MM.1S (cell line): ENCODE measurements at regions not wholly inside any gene's neighbourhood (a gene's known extent, or its start where the extent isn't known, plus 50 kb on each side); places are given as distances from the start of the nearest gene placed in this dataset.

Source experiments
- DNase-seq: peaks from one replicate; pipeline ENCODE4 v3.0.0-alpha.2; 2015
- H2AFZ ChIP-seq: fragments of 300-600 bp; sonication (generic); 2 replicates; pipeline ENCODE4 v1.6.0; 2016; ENCODE audit warnings: antibody characterized with exemption, low read length
- H3F3A ChIP-seq: fragments of 300-600 bp; sonication (generic); 2 replicates; pipeline ENCODE4 v1.6.1; 2016; ENCODE audit warnings: mild to moderate bottlenecking, antibody characterized with exemption, low read length, moderate library complexity, mixed read lengths; ENCODE audit not compliant: insufficient read depth
- H3K27ac ChIP-seq: fragments of 300-600 bp; sonication (generic); 2 replicates; pipeline ENCODE4 v1.5.1; 2016; ENCODE audit warnings: mild to moderate bottlenecking, low read length
- H3K27me3 ChIP-seq: fragments of 300-600 bp; sonication (generic); replicated peaks from 2 replicates; pipeline ENCODE4 v1.6.0; 2016; ENCODE audit warnings: low read length; ENCODE audit not compliant: insufficient read depth
- H3K36me3 ChIP-seq: fragments of 300-600 bp; sonication (generic); replicated peaks from 2 replicates; pipeline ENCODE4 v1.6.1; 2016; ENCODE audit warnings: mild to moderate bottlenecking, low read length, mixed read lengths; ENCODE audit not compliant: insufficient read depth
- H3K4me1 ChIP-seq: fragments of 300-600 bp; sonication (generic); 2 replicates; pipeline ENCODE4 v1.6.1; 2016; ENCODE audit warnings: low read length, mixed read lengths
- H3K4me2 ChIP-seq: fragments of 300-600 bp; sonication (generic); 2 replicates; pipeline ENCODE4 v1.6.0; 2016; ENCODE audit warnings: low read depth, low read length
- H3K4me3 ChIP-seq: fragments of 300-600 bp; sonication (generic); 2 replicates; pipeline ENCODE4 v1.5.1; 2016; ENCODE audit warnings: low read length, mixed read lengths
- H3K79me2 ChIP-seq: fragments of 300-600 bp; sonication (generic); 2 replicates; pipeline ENCODE4 v1.6.1; 2016; ENCODE audit warnings: mixed run types, low read length, mixed read lengths
- H3K9ac ChIP-seq: fragments of 300-600 bp; sonication (generic); 2 replicates; pipeline ENCODE4 v1.6.1; 2016; ENCODE audit warnings: low read length, mixed read lengths
- H3K9me2 ChIP-seq: fragments of 300-600 bp; sonication (generic); replicated peaks from 2 replicates; pipeline ENCODE4 v1.6.1; 2016; ENCODE audit warnings: mild to moderate bottlenecking, low read length, mixed read lengths; ENCODE audit not compliant: insufficient read depth
- H3K9me3 ChIP-seq: fragments of 300-600 bp; sonication (generic); replicated peaks from 2 replicates; pipeline ENCODE4 v1.6.1; 2016; ENCODE audit warnings: mild to moderate bottlenecking, low read length, mixed read lengths; ENCODE audit not compliant: insufficient read depth
- H4K20me1 ChIP-seq: fragments of 300-600 bp; sonication (generic); 2 replicates; pipeline ENCODE4 v1.6.1; 2016; ENCODE audit warnings: mild to moderate bottlenecking, low read length, moderate library complexity, mixed read lengths; ENCODE audit not compliant: insufficient read depth
- EZH2 ChIP-seq: fragments of 300-600 bp; sonication (generic); optimal IDR thresholded peaks from 2 replicates; pipeline ENCODE3; 2017; ENCODE audit warnings: low read depth, mild to moderate bottlenecking, antibody characterized with exemption, low read length, mixed read lengths
- EZH2phosphoT487 ChIP-seq: fragments of 300-600 bp; sonication (generic); IDR thresholded peaks from 2 replicates; pipeline ENCODE4 v1.6.1; 2018; ENCODE audit warnings: antibody characterized with exemption, low read length
- TF ChIP-seq, protein P1 (sequence below): fragments of 300-600 bp; sonication (generic); IDR thresholded peaks from 2 replicates; pipeline ENCODE4 v1.5.1; 2016; ENCODE audit warnings: antibody characterized with exemption, low read length, mixed read lengths

DNA sequence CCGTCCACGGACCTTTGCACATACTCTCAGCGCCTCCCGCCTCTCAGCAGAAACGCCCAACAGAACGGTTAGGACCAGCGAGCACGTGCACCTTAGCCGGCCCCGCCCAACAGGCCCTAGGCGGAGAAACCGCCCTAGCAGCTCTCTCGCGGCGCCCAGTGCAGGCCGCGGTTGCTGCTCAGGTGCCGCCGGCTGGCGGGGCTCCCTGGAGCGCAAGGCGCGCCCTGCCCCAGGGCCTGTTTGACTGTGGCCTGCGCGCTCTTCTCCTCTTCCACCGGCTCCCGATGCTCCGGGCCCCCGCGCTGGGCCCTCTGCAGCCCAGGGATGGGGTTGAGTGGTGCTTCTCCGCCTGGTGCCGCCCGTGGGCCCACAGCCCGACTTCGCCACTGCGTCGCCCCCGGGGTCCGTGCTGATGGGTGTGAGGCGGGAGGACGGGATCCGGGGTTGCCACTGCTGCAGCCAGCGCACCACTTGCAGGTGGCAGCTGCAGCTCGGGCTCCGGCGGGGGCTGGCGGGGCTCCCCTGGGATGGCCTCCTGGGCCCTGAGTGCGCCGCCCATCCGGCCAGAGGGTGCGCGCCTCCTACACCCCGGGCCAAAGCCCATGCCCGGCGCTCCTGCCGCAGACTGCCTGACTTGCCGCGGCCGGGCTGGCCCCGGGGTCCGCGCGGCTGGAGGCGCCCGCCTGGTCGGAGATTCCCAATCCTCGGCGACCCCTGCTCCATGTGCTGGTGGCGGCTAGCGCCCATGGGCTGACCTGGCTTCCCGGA lies 1889.4 kb upstream of the CDH9 start:
- Histone ChIP-seq H3K9me3 (no peaks in the 10 kb centered on the region), H3F3A (no peaks in the 10 kb centered on the region), H3K4me1 (no peaks in the 10 kb centered on the region), H3K79me2 (no peaks in the 10 kb centered on the region), H3K4me3 (no peak overlapping the region), H3K9ac (no peak overlapping the region), H3K4me2 (no peak overlapping the region), H4K20me1 (no peaks in the 10 kb centered on the region), H3K9me2 (no peaks in the 10 kb centered on the region), H2AFZ (no peak overlapping the region), H3K27me3 (no peaks in the 10 kb centered on the region), H3K27ac (no peak overlapping the region), H3K36me3 (no peaks in the 10 kb centered on the region)
- TF ChIP-seq EZH2phosphoT487, result no peak
- TF ChIP-seq, protein P1, sequence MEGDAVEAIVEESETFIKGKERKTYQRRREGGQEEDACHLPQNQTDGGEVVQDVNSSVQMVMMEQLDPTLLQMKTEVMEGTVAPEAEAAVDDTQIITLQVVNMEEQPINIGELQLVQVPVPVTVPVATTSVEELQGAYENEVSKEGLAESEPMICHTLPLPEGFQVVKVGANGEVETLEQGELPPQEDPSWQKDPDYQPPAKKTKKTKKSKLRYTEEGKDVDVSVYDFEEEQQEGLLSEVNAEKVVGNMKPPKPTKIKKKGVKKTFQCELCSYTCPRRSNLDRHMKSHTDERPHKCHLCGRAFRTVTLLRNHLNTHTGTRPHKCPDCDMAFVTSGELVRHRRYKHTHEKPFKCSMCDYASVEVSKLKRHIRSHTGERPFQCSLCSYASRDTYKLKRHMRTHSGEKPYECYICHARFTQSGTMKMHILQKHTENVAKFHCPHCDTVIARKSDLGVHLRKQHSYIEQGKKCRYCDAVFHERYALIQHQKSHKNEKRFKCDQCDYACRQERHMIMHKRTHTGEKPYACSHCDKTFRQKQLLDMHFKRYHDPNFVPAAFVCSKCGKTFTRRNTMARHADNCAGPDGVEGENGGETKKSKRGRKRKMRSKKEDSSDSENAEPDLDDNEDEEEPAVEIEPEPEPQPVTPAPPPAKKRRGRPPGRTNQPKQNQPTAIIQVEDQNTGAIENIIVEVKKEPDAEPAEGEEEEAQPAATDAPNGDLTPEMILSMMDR, result no peak
- no peak for TF ChIP-seq EZH2
- DNase-seq, result no peak

DNA sequence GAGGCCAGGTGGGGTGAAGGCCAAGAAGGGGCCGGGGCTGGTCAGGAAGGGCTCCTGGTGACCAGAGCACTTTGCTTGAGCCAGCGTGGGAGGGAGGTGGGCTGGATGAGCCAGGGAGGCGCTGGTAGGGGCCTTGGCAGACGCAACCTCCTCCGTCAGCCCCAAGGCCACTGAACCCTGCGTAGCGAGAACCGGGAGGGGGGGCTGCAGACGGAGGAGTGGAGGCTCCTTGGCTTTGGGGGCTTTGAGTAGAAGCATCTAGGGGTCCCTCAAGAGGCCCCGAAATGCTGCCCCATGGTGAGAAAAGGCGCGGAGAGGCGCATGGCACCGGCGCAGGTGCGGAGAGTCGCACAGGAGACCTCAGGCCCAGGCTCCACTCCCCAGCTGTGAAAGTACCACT lies 1888.0 kb upstream of the CDH9 start:
- no peaks in the 10 kb centered on the region for H3K79me2 ChIP-seq
- no peak for TF ChIP-seq EZH2phosphoT487
- no peak for DNase-seq

DNA sequence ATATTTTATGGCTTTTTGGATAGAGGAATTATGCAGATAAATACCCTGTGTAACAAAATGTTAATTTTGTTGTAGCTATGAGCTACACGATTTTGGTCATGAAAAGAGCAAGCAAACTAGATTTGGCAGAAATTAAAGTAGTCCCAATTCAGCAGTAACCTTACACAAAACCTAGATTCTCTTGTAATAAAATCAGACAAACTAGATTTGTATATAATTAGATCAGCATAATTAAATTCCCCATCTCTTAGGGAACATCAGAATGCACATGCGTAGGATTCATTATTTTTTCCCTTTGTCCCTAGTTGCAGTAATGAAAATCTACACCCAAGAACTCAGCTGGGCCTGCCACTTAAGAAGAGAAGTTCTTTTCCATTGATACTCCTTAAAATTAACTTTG lies 1879.2 kb upstream of the CDH9 start:
- TF ChIP-seq, protein P1, result no peak
- no peak for TF ChIP-seq EZH2
- TF ChIP-seq EZH2phosphoT487, result no peak
- DNase-seq, result no peak
- Histone ChIP-seq H3K9ac (no peak overlapping the region), H3F3A (no peaks in the 10 kb centered on the region), H3K27me3 (no peaks in the 10 kb centered on the region), H3K27ac (no peak overlapping the region), H3K79me2 (no peaks in the 10 kb centered on the region), H3K4me3 (no peak overlapping the region), H3K4me1 (no peaks in the 10 kb centered on the region), H3K9me2 (no peaks in the 10 kb centered on the region), H3K36me3 (no peaks in the 10 kb centered on the region), H2AFZ (no peak overlapping the region), H4K20me1 (no peaks in the 10 kb centered on the region), H3K4me2 (no peak overlapping the region), H3K9me3 (no peaks in the 10 kb centered on the region)

More for the DNA sequence above, 1888.0 kb upstream of the CDH9 start:
- H4K20me1 ChIP-seq, result no peaks in the 10 kb centered on the region
- H3K9ac ChIP-seq, result no peak overlapping the region
- H3K4me2 ChIP-seq, result no peak overlapping the region
- H3K9me3 ChIP-seq, result no peaks in the 10 kb centered on the region
- no peak overlapping the region for H2AFZ ChIP-seq
- no peak overlapping the region for H3K27ac ChIP-seq
- no peak overlapping the region for H3K4me3 ChIP-seq
- H3K4me1 ChIP-seq, result no peaks in the 10 kb centered on the region
- H3F3A ChIP-seq, result no peaks in the 10 kb centered on the region
- no peaks in the 10 kb centered on the region for H3K27me3 ChIP-seq
- H3K9me2 ChIP-seq, result no peaks in the 10 kb centered on the region
- H3K36me3 ChIP-seq, result no peaks in the 10 kb centered on the region

DNA sequence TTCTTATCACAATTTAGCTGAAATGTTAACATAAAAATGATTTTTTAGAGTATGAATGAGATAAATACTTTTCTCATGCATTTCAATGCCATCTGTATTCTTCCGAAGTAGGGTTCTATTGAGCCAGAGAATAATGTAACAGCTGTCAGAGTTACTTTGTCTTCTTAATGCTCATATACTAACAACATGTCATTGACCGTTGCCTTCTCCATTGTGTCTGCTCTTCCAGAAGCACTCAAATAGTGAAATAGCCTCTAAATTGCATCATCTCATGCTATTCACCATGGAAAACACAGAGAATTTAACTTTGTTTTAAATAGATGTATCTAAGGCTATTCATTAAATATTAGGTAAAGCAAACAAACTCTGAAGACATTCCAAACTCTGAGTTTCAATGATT lies 1875.9 kb upstream of the CDH9 start:
- Histone ChIP-seq H3K79me2 (no peaks in the 10 kb centered on the region), H4K20me1 (no peaks in the 10 kb centered on the region), H3K36me3 (no peaks in the 10 kb centered on the region), H3K9ac (no peak overlapping the region), H3K27ac (no peak overlapping the region), H2AFZ (no peak overlapping the region), H3K27me3 (no peaks in the 10 kb centered on the region), H3K4me3 (no peak overlapping the region), H3K9me3 (no peaks in the 10 kb centered on the region), H3K9me2 (no peaks in the 10 kb centered on the region), H3K4me1 (no peaks in the 10 kb centered on the region), H3F3A (no peaks in the 10 kb centered on the region), H3K4me2 (no peak overlapping the region)
- no peak for DNase-seq
- TF ChIP-seq, protein P1, result no peak
- TF ChIP-seq EZH2 (no peak), EZH2phosphoT487 (no peak)
